Epidermal melanocyte (primary cell): ENCODE measurements at regions not wholly inside any gene's neighbourhood (a gene's known extent, or its start where the extent isn't known, plus 50 kb on each side); places are given as distances from the start of the nearest gene placed in this dataset.

ENCODE experiments used
- DNase-seq: peaks from one replicate; pipeline ENCODE4 v3.0.0; 2011; ENCODE audit warnings: low spot score; ENCODE audit not compliant: insufficient read length

GRCh38 chr18:47601581-47602272 lies 328.7 kb downstream of the SMAD2 start:
- DNase-seq, result no peak

- no peak for DNase-seq
Observed at GRCh38 chr18:47595831-47596501, 334.5 kb downstream of the SMAD2 start.

DNA sequence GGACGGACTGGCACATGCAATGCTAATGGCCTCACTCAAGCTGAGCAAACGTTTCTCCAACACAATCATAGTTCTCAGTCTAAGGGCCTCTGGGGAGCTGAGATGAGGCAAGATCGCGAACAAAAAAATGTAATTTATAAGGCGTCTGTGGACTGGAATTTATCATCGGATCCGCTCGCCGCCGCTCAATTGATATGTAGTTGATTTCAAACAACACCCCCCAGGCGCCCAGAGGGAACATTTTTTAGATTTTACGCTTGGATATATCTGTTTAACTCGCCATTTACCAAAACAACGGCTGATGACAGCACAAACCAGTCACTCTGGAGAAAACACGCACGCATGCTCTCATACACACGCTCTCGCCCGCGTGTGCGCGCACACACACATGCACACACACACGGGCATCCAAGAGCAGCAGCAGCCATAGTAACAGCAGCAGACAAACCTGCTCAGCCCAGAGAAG lies 335.8 kb downstream of the SMAD2 start:
- DNase-seq, result no peak

DNA sequence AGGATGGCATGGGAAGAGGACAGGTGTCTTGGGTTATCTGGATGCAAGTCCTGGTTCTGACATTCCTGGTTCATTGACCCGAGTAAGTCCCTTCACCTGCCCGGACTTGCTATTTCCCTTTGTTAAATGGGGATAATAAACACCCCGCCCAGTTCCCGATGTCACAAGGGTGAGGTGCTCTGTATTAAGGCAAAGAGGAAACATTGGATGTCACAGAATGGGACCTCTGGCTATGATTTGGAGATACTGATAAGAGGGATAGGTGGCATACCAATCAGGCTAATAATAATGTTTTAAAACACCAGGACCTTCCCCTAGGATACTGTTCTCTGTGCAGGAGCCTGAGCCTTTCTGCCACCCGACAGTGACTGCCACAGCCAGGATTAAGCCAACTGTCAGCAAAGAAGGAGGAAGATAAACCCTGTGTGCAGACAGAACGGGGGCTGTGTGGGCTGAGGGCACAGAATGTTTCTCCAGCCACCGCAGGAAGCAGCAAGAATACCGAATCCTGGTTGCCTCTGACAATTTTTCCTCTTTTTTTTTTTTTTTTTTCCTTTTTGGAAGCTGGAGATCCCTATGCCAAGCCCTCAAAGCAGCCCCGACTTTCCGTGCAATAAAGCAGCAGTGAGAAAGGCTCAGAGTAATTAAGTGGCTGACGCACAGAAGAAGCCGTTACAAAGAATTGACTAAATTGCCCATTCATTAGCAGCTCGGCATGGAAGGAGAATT lies 336.6 kb downstream of the SMAD2 start:
- DNase-seq, result no peak

DNA sequence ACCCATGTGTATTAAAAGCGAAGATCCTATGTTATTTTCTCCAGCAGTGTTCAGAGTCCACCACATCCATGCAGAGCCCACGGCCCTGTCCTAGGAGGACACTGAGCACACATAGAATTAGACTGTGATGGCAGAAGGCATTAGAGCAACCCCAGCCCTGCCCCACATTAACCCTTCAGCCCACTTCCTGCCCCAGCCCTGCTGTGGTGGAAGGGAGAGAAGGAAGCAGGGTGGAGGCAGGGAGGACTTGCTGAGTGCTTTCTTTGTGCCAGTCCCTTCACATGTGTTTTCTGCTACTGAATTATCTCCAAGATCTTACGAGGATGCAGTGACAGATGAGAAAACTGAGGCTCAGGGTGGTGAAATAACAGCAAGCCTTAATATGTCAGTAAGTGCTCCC lies 339.0 kb downstream of the SMAD2 start:
- DNase-seq, result no peak

GRCh38 chr18:47587587-47587986 lies 336.1 kb upstream of the SKOR2 start:
- DNase-seq, result no peak

DNA sequence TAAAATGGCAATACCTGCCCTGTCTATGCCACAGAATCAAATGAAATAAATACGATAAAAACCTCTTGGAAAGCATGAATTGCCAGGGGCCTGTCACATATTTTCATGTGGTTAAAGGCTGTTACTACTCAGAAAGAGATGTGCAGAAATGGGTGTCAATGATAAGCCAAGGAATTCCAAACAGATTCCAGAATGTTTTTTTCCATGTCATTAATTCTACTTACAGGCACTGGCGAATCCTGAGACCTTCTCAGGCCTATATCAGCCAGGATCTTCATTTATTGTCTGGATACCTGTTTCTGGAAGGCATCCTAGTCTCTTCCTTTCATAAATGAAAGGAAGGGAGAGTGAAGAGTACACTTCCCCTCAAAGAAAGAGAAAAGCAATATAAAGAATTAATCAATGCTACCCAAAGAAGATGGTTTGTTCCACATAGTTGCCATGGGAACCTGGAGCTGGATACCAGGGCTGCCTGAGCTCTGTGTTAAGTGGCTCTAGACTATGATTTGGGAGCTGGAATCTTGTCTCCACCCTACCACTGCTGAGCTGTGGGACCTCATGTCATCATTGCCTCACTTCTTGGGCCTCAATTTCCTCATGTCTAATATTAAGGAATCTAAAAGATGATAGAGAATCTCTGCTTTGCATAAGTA lies 335.1 kb upstream of the SKOR2 start:
- no peak for DNase-seq

DNA sequence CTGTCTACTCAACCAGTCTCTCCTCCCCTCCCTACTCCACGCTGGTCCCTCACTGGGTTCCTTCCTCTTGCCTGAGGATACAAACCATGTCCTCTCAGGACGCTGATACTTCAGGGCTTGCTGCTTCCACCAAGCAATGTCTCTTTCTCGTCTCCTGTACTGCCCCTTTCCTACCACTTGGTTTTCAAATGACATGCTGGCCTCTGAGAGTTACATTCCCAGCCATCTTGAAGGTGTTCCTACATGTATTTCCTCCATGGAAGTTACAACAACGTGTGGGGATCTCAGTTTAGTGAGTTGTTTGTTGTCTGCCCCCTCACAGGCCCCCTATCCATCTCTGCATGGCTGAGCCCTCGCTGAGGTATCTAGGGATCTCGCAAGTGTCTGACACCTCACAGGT lies 334.5 kb upstream of the SKOR2 start:
- no peak for DNase-seq

GRCh38 chr18:47585136-47585535 lies 333.7 kb upstream of the SKOR2 start:
- DNase-seq, result no peak

DNA sequence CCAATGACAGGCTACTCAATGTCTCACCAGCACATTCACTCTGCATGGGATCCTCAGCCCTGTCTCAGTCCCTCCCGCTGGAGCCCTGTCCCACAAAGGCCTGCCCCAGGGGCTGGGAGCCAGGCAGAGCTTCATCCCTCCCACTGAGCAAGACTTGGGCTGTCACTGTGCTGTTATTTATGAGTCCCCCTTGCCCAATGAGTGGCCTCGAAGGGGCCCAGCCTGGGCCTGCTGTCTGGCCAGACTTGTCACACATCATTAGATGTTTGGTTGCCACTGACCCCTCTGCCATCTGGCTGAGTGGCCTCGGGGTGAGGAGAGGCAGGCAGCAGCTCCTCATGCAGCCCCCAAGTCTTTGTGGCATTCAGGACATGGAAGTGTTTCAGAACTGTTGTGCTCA lies 330.6 kb upstream of the SKOR2 start:
- no peak for DNase-seq

GRCh38 chr18:47577520-47577919 lies 326.1 kb upstream of the SKOR2 start:
- no peak for DNase-seq

DNA sequence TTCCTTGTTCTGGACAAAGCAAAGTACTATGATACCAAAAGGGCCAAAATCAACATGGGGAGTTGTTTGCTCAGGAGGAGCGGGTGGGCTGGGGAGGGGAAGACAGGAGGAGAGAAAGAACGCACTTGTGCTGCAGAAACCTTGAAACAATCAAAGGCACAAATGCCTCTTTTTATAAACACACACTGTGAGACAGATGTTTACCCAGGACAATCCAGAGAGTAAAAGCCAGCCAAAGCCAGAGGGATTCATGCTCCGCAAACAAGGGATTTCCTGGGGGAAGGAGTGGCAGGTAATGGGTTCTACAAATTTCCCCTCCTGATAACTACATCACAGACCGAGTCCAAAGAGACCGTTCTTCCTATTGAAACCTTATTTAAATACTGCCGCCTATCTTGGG lies 323.5 kb upstream of the SKOR2 start:
- DNase-seq, result no peak

DNA sequence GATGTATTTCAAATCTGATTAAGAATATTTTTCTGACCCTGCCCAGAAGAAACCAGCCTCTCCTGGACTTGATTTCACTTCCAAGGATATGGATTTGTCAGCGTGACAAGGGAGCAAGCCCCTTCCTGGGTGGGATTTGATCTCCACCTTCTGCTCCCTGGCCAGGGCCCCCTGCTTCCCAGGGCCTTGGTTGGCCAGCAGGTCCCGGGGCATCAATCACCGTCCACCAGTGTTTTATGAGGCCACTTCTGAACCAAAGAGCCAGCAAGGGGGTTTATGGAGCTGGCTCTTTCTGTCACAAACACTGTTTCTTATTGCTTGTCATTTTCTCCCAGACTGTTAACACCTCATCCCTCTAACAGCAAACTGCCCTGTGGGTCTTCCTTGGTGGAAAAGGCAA lies 320.5 kb upstream of the SKOR2 start:
- DNase-seq, result no peak

DNA sequence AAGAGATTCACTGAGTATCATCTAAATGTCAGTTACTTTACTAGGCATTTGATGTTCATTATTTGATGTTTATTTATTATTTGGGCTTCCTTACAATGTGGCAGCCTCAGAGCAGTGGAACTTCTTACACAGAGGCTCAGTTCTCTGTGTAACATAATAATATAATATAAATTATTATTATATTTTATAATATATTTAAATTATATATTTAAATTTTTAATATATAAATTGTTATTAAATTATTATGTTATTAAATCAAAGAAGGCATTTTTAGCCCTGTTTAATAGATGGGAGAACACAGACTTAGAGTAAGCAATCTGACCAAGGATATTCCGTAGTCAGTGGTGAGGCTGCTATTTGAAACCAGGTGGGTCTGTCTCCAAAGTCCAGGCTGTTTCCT lies 315.3 kb upstream of the SKOR2 start:
- no peak for DNase-seq

DNA sequence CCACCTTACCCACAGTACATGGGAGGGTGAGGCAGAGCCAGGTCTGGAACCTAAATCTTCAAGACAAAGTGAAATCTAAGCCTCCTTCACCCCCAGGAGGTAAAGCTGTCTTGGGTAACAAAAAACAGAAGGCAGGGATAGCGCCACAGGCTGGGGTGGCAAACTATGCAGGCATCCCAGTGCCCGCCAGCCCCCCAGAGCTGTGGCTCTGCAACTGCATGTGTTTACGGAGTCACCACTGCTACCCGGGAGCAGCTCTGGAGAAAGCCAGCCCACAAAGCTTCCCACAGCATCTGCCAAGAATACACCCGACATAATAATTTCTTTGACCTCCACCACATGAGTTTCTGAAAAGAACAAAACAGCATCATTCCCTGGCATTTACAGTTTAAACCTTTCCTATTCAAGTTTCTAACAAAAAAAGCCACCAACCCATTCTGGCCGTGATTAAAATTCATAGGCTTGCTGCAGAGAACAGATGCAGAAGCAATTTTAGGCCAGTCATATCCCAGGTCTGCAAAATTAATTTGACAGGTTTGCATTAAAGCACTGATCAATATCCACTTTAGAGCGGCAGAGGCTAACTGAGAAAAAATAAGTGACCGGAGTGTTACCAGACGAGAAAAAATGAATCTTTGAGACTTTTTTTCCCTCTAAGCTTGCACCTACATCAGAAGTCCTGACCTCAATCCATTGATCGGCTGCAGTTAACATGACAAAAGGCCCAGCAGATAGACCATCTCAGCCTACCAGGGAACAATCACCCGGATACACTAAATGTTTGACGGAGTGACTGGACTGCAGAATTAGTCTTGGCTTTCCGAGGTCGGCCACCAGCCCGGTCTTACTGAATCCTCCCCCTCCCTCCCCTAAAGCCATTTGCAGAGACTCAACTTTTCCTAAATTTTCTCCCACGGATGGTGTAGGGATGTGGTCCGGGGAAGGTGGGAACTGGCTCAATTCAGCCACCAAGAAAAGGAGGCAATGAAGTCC lies 309.6 kb upstream of the SKOR2 start:
- DNase-seq, result no peak

GRCh38 chr18:47558110-47558750 lies 306.8 kb upstream of the SKOR2 start:
- DNase-seq, result no peak

DNA sequence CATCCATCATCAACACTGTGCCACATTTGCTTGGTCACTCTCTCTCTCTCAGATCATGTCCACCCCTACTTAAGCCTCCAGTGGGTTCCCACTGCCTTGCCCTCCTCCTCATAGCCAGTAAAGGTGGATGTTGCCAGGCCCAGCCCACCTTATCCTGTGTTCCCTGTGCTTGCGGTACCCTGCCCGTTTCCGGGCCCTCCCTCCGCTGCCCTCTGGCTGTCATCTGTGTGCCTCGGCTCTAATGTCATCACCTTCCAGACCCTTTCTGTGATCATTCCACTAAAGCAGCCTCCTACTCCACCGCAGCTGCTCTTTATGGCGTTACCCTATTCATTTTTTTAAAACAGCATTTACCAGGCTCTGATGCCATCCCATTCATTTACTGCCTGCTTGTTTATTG lies 305.7 kb upstream of the SKOR2 start:
- DNase-seq, result no peak

- DNase-seq, result no peak
Observed at GRCh38 chr18:47552783-47553182, 301.3 kb upstream of the SKOR2 start.

- DNase-seq, result no peak
Observed at GRCh38 chr18:47550611-47551010, 299.2 kb upstream of the SKOR2 start.

GRCh38 chr18:47549021-47549540 lies 297.6 kb upstream of the SKOR2 start:
- DNase-seq, result no peak
